Activated CD4-positive, alpha-beta T cell treated with anti-CD3 and anti-CD28 coated beads, Interleukin-2, amount 10 ng/mL, durations not matched to agents 7 days and 5 days (primary cell): ENCODE measurements at regions not wholly inside any gene's neighbourhood (a gene's known extent, or its start where the extent isn't known, plus 50 kb on each side); places are given as distances from the start of the nearest gene placed in this dataset.
"Not testable (repeated sequence)": the region's sequence is repeated elsewhere in the genome, so short reads cannot be mapped to it uniquely, and the experiment has no call there.

ENCODE experiments used
- CTCF ChIA-PET: fragments of 350-600 bp; sonication (Branson Sonifier 250); formaldehyde crosslinking; loops from one replicate; lab custom pipeline; 2021; ENCODE audit warnings: antibody characterized with exemption; lab: Charles Lee
- POLR2A ChIA-PET: fragments of 350-600 bp; sonication (Branson Sonifier 250); formaldehyde crosslinking; loops from one replicate; lab custom pipeline; 2021; ENCODE audit warnings: antibody characterized with exemption; lab: Charles Lee
- DNase-seq: peaks from one replicate; pipeline ENCODE4 v3.0.0-alpha.2; 2020
- H3K27ac Mint-ChIP-seq: one replicate; pipeline ENCODE4 v1.8.0; 2021; ENCODE audit warnings: mild to moderate bottlenecking, moderate library complexity, mixed read lengths
- H3K27me3 Mint-ChIP-seq: one replicate; pipeline ENCODE4 v1.8.0; 2021; ENCODE audit warnings: mixed read lengths
- H3K36me3 Mint-ChIP-seq: one replicate; pipeline ENCODE4 v1.8.0; 2021; ENCODE audit warnings: low read depth, mixed read lengths
- H3K4me1 Mint-ChIP-seq: one replicate; pipeline ENCODE4 v1.8.0; 2021; ENCODE audit warnings: mixed read lengths
- H3K4me3 Mint-ChIP-seq: one replicate; pipeline ENCODE4 v1.8.0; 2021; ENCODE audit warnings: mild to moderate bottlenecking, moderate library complexity, mixed read lengths
- H3K9me3 Mint-ChIP-seq: one replicate; pipeline ENCODE4 v1.8.0; 2021; ENCODE audit warnings: mixed read lengths

GRCh38 chr1:94309216-94309615 is 71.8 kb upstream of the ARHGAP29 start:
- H3K27me3 Mint-ChIP-seq: peaks cover 4% of the 10 kb centered on the region
- H3K4me1 Mint-ChIP-seq: no peaks in the 10 kb centered on the region
- no peaks in the 10 kb centered on the region for H3K36me3 Mint-ChIP-seq
- no peaks in the 10 kb centered on the region for H3K9me3 Mint-ChIP-seq
- no peak for DNase-seq
- no peak overlapping the region for H3K27ac Mint-ChIP-seq
- H3K4me3 Mint-ChIP-seq: no peak overlapping the region
- ChIA-PET POLR2A (no interaction called here), CTCF (no interaction called here)

GRCh38 chr1:94306521-94306920 is 69.1 kb upstream of the ARHGAP29 start:
- H3K27me3 Mint-ChIP-seq: peaks cover 4% of the 10 kb centered on the region
- H3K4me3 Mint-ChIP-seq: no peak overlapping the region
- no peaks in the 10 kb centered on the region for H3K9me3 Mint-ChIP-seq
- no peaks in the 10 kb centered on the region for H3K4me1 Mint-ChIP-seq
- H3K27ac Mint-ChIP-seq: no peak overlapping the region
- POLR2A ChIA-PET: no interaction called here
- no peak for DNase-seq
- CTCF ChIA-PET: interaction anchor here (1.0 kb wide), 1 partner anchor 9 kb away, joined by 3 read pairs; no protein-coding TSS in a partner anchor
- H3K36me3 Mint-ChIP-seq: no peaks in the 10 kb centered on the region

GRCh38 chr1:94305704-94306103 is 68.3 kb upstream of the ARHGAP29 start:
- Mint-ChIP-seq H3K27me3 (peaks cover 4% of the 10 kb centered on the region), H3K27ac (no peak overlapping the region), H3K4me1 (no peaks in the 10 kb centered on the region), H3K9me3 (no peaks in the 10 kb centered on the region), H3K36me3 (no peaks in the 10 kb centered on the region), H3K4me3 (no peak overlapping the region)
- no peak for DNase-seq
- POLR2A ChIA-PET: no interaction called here
- CTCF ChIA-PET: interaction anchor here (1.0 kb wide), 1 partner anchor 9 kb away, joined by 3 read pairs; no protein-coding TSS in a partner anchor

- Mint-ChIP-seq H3K4me3 (no peak overlapping the region), H3K36me3 (no peaks in the 10 kb centered on the region), H3K27me3 (peaks cover 4% of the 10 kb centered on the region), H3K27ac (no peak overlapping the region), H3K4me1 (no peaks in the 10 kb centered on the region), H3K9me3 (no peaks in the 10 kb centered on the region)
- no peak for DNase-seq
- ChIA-PET CTCF (no interaction called here), POLR2A (no interaction called here)
Observed at GRCh38 chr1:94304553-94304952, 67.2 kb upstream of the ARHGAP29 start.

- ChIA-PET POLR2A (no interaction called here), CTCF (no interaction called here)
- no peak overlapping the region for H3K4me3 Mint-ChIP-seq
- no peak for DNase-seq
- no peaks in the 10 kb centered on the region for H3K4me1 Mint-ChIP-seq
- no peaks in the 10 kb centered on the region for H3K36me3 Mint-ChIP-seq
- no peaks in the 10 kb centered on the region for H3K9me3 Mint-ChIP-seq
- H3K27me3 Mint-ChIP-seq: no peaks in the 10 kb centered on the region
- no peak overlapping the region for H3K27ac Mint-ChIP-seq
Observed at GRCh38 chr1:94303005-94303404, 65.6 kb upstream of the ARHGAP29 start.

- ChIA-PET POLR2A (no interaction called here), CTCF (no interaction called here)
- Mint-ChIP-seq H3K4me3 (no peak overlapping the region), H3K36me3 (no peaks in the 10 kb centered on the region), H3K27ac (no peak overlapping the region), H3K4me1 (no peaks in the 10 kb centered on the region), H3K9me3 (no peaks in the 10 kb centered on the region), H3K27me3 (no peaks in the 10 kb centered on the region)
- DNase-seq: no peak
Observed at GRCh38 chr1:94302497-94302896, 65.1 kb upstream of the ARHGAP29 start.

GRCh38 chr1:94301186-94301585 is 63.8 kb upstream of the ARHGAP29 start:
- H3K9me3 Mint-ChIP-seq: no peaks in the 10 kb centered on the region
- DNase-seq: no peak
- no peaks in the 10 kb centered on the region for H3K36me3 Mint-ChIP-seq
- H3K4me3 Mint-ChIP-seq: no peak overlapping the region
- POLR2A ChIA-PET: no interaction called here
- CTCF ChIA-PET: interaction anchor here (0.6 kb wide), 1 partner anchor 11 kb away, joined by 3 read pairs; no protein-coding TSS in a partner anchor
- no peaks in the 10 kb centered on the region for H3K27me3 Mint-ChIP-seq
- H3K27ac Mint-ChIP-seq: no peak overlapping the region
- no peaks in the 10 kb centered on the region for H3K4me1 Mint-ChIP-seq

- no peaks in the 10 kb centered on the region for H3K36me3 Mint-ChIP-seq
- no peak for DNase-seq
- no peak overlapping the region for H3K4me3 Mint-ChIP-seq
- ChIA-PET CTCF (no interaction called here), POLR2A (no interaction called here)
- no peaks in the 10 kb centered on the region for H3K9me3 Mint-ChIP-seq
- no peak overlapping the region for H3K27ac Mint-ChIP-seq
- H3K4me1 Mint-ChIP-seq: no peaks in the 10 kb centered on the region
- H3K27me3 Mint-ChIP-seq: no peaks in the 10 kb centered on the region
Observed at GRCh38 chr1:94300731-94301130, 63.3 kb upstream of the ARHGAP29 start.

- POLR2A ChIA-PET: no interaction called here
- Mint-ChIP-seq H3K9me3 (no peaks in the 10 kb centered on the region), H3K36me3 (no peaks in the 10 kb centered on the region), H3K4me1 (no peaks in the 10 kb centered on the region), H3K27me3 (no peaks in the 10 kb centered on the region), H3K4me3 (no peak overlapping the region), H3K27ac (no peak overlapping the region)
- CTCF ChIA-PET: no interaction called here
- DNase-seq: no peak
Observed at GRCh38 chr1:94299627-94300553, 62.5 kb upstream of the ARHGAP29 start.

- H3K4me3 Mint-ChIP-seq: no peak overlapping the region
- POLR2A ChIA-PET: no interaction called here
- H3K4me1 Mint-ChIP-seq: no peaks in the 10 kb centered on the region
- H3K36me3 Mint-ChIP-seq: no peaks in the 10 kb centered on the region
- CTCF ChIA-PET: no interaction called here
- no peaks in the 10 kb centered on the region for H3K9me3 Mint-ChIP-seq
- H3K27ac Mint-ChIP-seq: no peak overlapping the region
- no peaks in the 10 kb centered on the region for H3K27me3 Mint-ChIP-seq
- DNase-seq: no peak
Observed at GRCh38 chr1:94298861-94299260, 61.5 kb upstream of the ARHGAP29 start.

- H3K36me3 Mint-ChIP-seq: no peaks in the 10 kb centered on the region
- H3K4me3 Mint-ChIP-seq: no peak overlapping the region
- no peaks in the 10 kb centered on the region for H3K4me1 Mint-ChIP-seq
- no peak for DNase-seq
- H3K27ac Mint-ChIP-seq: no peak overlapping the region
- peaks cover 14% of the 10 kb centered on the region for H3K27me3 Mint-ChIP-seq
- no peaks in the 10 kb centered on the region for H3K9me3 Mint-ChIP-seq
- POLR2A ChIA-PET: no interaction called here
- CTCF ChIA-PET: no interaction called here
Observed at GRCh38 chr1:94296018-94296417, 58.6 kb upstream of the ARHGAP29 start.

GRCh38 chr1:94292978-94293377 is 55.6 kb upstream of the ARHGAP29 start:
- H3K9me3 Mint-ChIP-seq, DNase-seq, H3K27ac Mint-ChIP-seq, H3K4me1 Mint-ChIP-seq, CTCF ChIA-PET, H3K4me3 Mint-ChIP-seq, POLR2A ChIA-PET, H3K36me3 Mint-ChIP-seq: not testable (repeated sequence)
- H3K27me3 Mint-ChIP-seq: peaks cover 32% of the 10 kb centered on the region

- H3K36me3 Mint-ChIP-seq, H3K27ac Mint-ChIP-seq, POLR2A ChIA-PET, CTCF ChIA-PET, H3K9me3 Mint-ChIP-seq, DNase-seq, H3K4me3 Mint-ChIP-seq, H3K4me1 Mint-ChIP-seq: not testable (repeated sequence)
- peaks cover 47% of the 10 kb centered on the region for H3K27me3 Mint-ChIP-seq
Observed at GRCh38 chr1:94289244-94289643, 51.9 kb upstream of the ARHGAP29 start.
